HL-60 (cell line): ENCODE measurements at regions not wholly inside any gene's neighbourhood (a gene's known extent, or its start where the extent isn't known, plus 50 kb on each side); places are given as distances from the start of the nearest gene placed in this dataset.

Source experiments
- GABPA ChIP-seq: IDR thresholded peaks from 2 replicates; pipeline ENCODE4 v1.6.1; 2012; ENCODE audit warnings: low read depth
- POLR2AphosphoS5 ChIP-seq: IDR thresholded peaks from 2 replicates; pipeline ENCODE4 v1.6.1; 2012; ENCODE audit warnings: low read depth
- TF ChIP-seq, protein P1 (sequence below): IDR thresholded peaks from one replicate; pipeline ENCODE4 v1.5.1; 2011; ENCODE audit warnings: low read length, control low read depth, inconsistent platforms; ENCODE audit not compliant: insufficient read depth
- TF ChIP-seq, protein P2 (sequence below): IDR thresholded peaks from 2 replicates; pipeline ENCODE4 v1.6.1; 2012; ENCODE audit warnings: low read depth; ENCODE audit not compliant: insufficient replicate concordance

GRCh38 chr7:46723003-46723402, 801.9 kb upstream of the IGFBP3 start:
- TF ChIP-seq, protein P1, sequence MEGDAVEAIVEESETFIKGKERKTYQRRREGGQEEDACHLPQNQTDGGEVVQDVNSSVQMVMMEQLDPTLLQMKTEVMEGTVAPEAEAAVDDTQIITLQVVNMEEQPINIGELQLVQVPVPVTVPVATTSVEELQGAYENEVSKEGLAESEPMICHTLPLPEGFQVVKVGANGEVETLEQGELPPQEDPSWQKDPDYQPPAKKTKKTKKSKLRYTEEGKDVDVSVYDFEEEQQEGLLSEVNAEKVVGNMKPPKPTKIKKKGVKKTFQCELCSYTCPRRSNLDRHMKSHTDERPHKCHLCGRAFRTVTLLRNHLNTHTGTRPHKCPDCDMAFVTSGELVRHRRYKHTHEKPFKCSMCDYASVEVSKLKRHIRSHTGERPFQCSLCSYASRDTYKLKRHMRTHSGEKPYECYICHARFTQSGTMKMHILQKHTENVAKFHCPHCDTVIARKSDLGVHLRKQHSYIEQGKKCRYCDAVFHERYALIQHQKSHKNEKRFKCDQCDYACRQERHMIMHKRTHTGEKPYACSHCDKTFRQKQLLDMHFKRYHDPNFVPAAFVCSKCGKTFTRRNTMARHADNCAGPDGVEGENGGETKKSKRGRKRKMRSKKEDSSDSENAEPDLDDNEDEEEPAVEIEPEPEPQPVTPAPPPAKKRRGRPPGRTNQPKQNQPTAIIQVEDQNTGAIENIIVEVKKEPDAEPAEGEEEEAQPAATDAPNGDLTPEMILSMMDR = no peak
- TF ChIP-seq POLR2AphosphoS5 = no peak
- TF ChIP-seq GABPA = no peak
- TF ChIP-seq, protein P2, sequence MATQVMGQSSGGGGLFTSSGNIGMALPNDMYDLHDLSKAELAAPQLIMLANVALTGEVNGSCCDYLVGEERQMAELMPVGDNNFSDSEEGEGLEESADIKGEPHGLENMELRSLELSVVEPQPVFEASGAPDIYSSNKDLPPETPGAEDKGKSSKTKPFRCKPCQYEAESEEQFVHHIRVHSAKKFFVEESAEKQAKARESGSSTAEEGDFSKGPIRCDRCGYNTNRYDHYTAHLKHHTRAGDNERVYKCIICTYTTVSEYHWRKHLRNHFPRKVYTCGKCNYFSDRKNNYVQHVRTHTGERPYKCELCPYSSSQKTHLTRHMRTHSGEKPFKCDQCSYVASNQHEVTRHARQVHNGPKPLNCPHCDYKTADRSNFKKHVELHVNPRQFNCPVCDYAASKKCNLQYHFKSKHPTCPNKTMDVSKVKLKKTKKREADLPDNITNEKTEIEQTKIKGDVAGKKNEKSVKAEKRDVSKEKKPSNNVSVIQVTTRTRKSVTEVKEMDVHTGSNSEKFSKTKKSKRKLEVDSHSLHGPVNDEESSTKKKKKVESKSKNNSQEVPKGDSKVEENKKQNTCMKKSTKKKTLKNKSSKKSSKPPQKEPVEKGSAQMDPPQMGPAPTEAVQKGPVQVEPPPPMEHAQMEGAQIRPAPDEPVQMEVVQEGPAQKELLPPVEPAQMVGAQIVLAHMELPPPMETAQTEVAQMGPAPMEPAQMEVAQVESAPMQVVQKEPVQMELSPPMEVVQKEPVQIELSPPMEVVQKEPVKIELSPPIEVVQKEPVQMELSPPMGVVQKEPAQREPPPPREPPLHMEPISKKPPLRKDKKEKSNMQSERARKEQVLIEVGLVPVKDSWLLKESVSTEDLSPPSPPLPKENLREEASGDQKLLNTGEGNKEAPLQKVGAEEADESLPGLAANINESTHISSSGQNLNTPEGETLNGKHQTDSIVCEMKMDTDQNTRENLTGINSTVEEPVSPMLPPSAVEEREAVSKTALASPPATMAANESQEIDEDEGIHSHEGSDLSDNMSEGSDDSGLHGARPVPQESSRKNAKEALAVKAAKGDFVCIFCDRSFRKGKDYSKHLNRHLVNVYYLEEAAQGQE = no peak
